HEK293 (cell line): ENCODE measurements at regions not wholly inside any gene's neighbourhood (a gene's known extent, or its start where the extent isn't known, plus 50 kb on each side); places are given as distances from the start of the nearest gene placed in this dataset.

Experiments
- MEIS1 ChIP-seq: sonication (generic); formaldehyde crosslinking; IDR thresholded peaks from 2 replicates; pipeline ENCODE4 v1.8.1; 2022; ENCODE audit warnings: missing genetic modification reagents, mild to moderate bottlenecking, borderline replicate concordance
- ZNF354C ChIP-seq: fragments of 450-650 bp; formaldehyde crosslinking; IDR thresholded peaks from 2 replicates; pipeline ENCODE4 v1.5.1; 2016; ENCODE audit warnings: missing biosample characterization, missing genetic modification characterization, low read depth, borderline replicate concordance
- ZNF658 ChIP-seq: fragments of 450-650 bp; formaldehyde crosslinking; IDR thresholded peaks from 2 replicates; pipeline ENCODE4; 2016; ENCODE audit warnings: missing biosample characterization, missing genetic modification characterization

DNA sequence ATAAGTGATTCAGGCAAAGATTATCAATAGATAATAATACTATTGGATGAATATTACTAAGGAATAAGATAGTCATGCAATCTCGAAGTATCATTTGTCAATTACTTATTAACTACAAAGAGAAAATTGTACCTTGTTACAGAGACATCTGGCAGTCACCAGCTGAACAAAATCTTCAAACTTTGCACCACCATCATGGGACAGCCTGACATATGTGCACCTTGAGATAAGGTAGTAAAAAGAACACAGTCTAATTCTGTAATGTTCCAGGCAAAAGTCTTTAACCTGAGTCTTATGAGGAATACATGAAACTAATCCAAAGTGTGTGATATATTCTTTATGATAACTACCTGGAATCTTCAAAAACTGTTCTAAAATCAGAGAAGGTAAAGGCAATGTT, 423.0 kb upstream of the ZNF608 start:
- no peak for TF ChIP-seq ZNF354C (tag by site-specific recombination)
- TF ChIP-seq MEIS1 (CRISPR knock-in tag) = no peak
- no peak for TF ChIP-seq ZNF658 (tag by site-specific recombination)
